Keratinocyte (primary cell): ENCODE measurements at regions not wholly inside any gene's neighbourhood (a gene's known extent, or its start where the extent isn't known, plus 50 kb on each side); places are given as distances from the start of the nearest gene placed in this dataset.

Experiments used
- DNase-seq: peaks from one replicate; pipeline ENCODE4 v3.0.0-alpha.2; 2011; ENCODE audit warnings: low read depth, missing footprints, low spot score
- FAIRE-seq: peaks from 2 replicates; lab custom pipeline; 2011; peaks lifted over from hg19 to GRCh38; lab: Jason Lieb, UNC
- H2AFZ ChIP-seq: 2 replicates; pipeline ENCODE4 v1.6.0; 2012; ENCODE audit warnings: low read length, control low read depth, inconsistent platforms; ENCODE audit not compliant: control insufficient read depth
- H3K27ac ChIP-seq: 2 replicates; pipeline ENCODE4 v1.5.1; 2011; ENCODE audit warnings: low read length; ENCODE audit not compliant: control insufficient read depth, insufficient read depth
- H3K27me3 ChIP-seq: 3 replicates; pipeline ENCODE4 v1.6.0; 2011; ENCODE audit warnings: low read length; ENCODE audit not compliant: control insufficient read depth, insufficient read depth; ENCODE audit errors: extremely low read depth
- H3K36me3 ChIP-seq, 2 experiments: 2 replicates in 1 of 2; 3 replicates in 1 of 2; pipeline ENCODE4 v1.5.1; 2011; ENCODE audit warnings: low read length in 2 of 2, mild to moderate bottlenecking in 1 of 2; ENCODE audit not compliant: control insufficient read depth in 2 of 2, insufficient read depth in 2 of 2; ENCODE audit errors: extremely low read depth in 1 of 2
- H3K4me1 ChIP-seq: 3 replicates; pipeline ENCODE4 v1.5.1; 2011; ENCODE audit warnings: low read length; ENCODE audit not compliant: control insufficient read depth, insufficient read depth; ENCODE audit errors: extremely low read depth
- H3K4me2 ChIP-seq: 3 replicates; pipeline ENCODE4 v1.6.0; 2011; ENCODE audit warnings: low read depth, low read length; ENCODE audit not compliant: control insufficient read depth, insufficient read depth; ENCODE audit errors: extremely low read depth
- H3K4me3 ChIP-seq, 3 experiments: fragments of 200-600 bp in 1 of 3; sonication (generic) in 1 of 3; 2 replicates in 2 of 3; 3 replicates in 1 of 3; pipeline ENCODE4 v1.5.1; 2011 to 2016; ENCODE audit warnings: low read length in 3 of 3, mild to moderate bottlenecking in 3 of 3, control low read depth in 2 of 3, inconsistent platforms in 1 of 3, low read depth in 1 of 3, mixed read lengths in 1 of 3, mixed run types in 1 of 3, moderate library complexity in 1 of 3; ENCODE audit not compliant: control insufficient read depth in 2 of 3, insufficient read depth in 2 of 3; ENCODE audit errors: extremely low read depth in 1 of 3
- H3K79me2 ChIP-seq: 2 replicates; pipeline ENCODE4 v1.6.0; 2012; ENCODE audit warnings: low read length; ENCODE audit not compliant: control insufficient read depth, insufficient read depth
- H3K9ac ChIP-seq: 3 replicates; pipeline ENCODE4 v1.6.0; 2011; ENCODE audit warnings: low read length; ENCODE audit not compliant: control insufficient read depth, insufficient read depth; ENCODE audit errors: extremely low read depth
- H3K9me1 ChIP-seq: 3 replicates; pipeline ENCODE4 v1.6.0; 2011; ENCODE audit warnings: low read length; ENCODE audit not compliant: control insufficient read depth, insufficient read depth; ENCODE audit errors: extremely low read depth
- H3K9me3 ChIP-seq: 2 replicates; pipeline ENCODE4 v1.5.1; 2012; ENCODE audit warnings: low read depth, low read length; ENCODE audit not compliant: control insufficient read depth
- H4K20me1 ChIP-seq: 3 replicates; pipeline ENCODE4 v1.6.0; 2011; ENCODE audit warnings: low read length; ENCODE audit not compliant: control insufficient read depth, insufficient read depth; ENCODE audit errors: extremely low read depth
- EZH2 ChIP-seq: IDR thresholded peaks from one replicate; pipeline ENCODE4 v1.6.1; 2012; ENCODE audit warnings: inconsistent platforms, mild to moderate bottlenecking, low read length, moderate library complexity
- dilution Hi-C: fragments of 300-500 bp; cut with MboI; formaldehyde crosslinking; loops from one replicate; pipeline ENCODE4 v1.7.0; 2020; ENCODE audit warnings: low sequenced_read_pairs; ENCODE audit not compliant: extremely low pct_ligation_motif_present
- TF ChIP-seq, protein P1 (sequence below), 3 experiments: IDR thresholded peaks in 1 of 3; conservative IDR thresholded peaks in 1 of 3; optimal IDR thresholded peaks in 1 of 3; 2 replicates in 2 of 3; 3 replicates in 1 of 3; pipeline versions ENCODE3 to v1.5.1; 2011; ENCODE audit warnings: low read length in 3 of 3, mild to moderate bottlenecking in 3 of 3, moderate library complexity in 2 of 3, control low read depth in 1 of 3, inconsistent platforms in 1 of 3; ENCODE audit not compliant: insufficient read depth in 2 of 3; ENCODE audit errors: extremely low read depth in 1 of 3

GRCh38 chr22:48954781-48955311, 872.8 kb downstream of the BRD1 start:
- Histone ChIP-seq H3K4me3 (no peak overlapping the region), H3K27me3 (no peaks in the 10 kb centered on the region), H3K79me2 (no peaks in the 10 kb centered on the region), H3K27ac (no peak overlapping the region), H4K20me1 (no peaks in the 10 kb centered on the region), H3K9me3 (peaks cover 5% of the 10 kb centered on the region), H3K4me1 (no peaks in the 10 kb centered on the region), H3K9ac (no peak overlapping the region), H3K9me1 (no peaks in the 10 kb centered on the region), H3K36me3 (no peaks in the 10 kb centered on the region), H3K4me2 (no peak overlapping the region), H2AFZ (no peak overlapping the region)
- no peak for DNase-seq
- TF ChIP-seq EZH2 = no peak
- TF ChIP-seq, protein P1, sequence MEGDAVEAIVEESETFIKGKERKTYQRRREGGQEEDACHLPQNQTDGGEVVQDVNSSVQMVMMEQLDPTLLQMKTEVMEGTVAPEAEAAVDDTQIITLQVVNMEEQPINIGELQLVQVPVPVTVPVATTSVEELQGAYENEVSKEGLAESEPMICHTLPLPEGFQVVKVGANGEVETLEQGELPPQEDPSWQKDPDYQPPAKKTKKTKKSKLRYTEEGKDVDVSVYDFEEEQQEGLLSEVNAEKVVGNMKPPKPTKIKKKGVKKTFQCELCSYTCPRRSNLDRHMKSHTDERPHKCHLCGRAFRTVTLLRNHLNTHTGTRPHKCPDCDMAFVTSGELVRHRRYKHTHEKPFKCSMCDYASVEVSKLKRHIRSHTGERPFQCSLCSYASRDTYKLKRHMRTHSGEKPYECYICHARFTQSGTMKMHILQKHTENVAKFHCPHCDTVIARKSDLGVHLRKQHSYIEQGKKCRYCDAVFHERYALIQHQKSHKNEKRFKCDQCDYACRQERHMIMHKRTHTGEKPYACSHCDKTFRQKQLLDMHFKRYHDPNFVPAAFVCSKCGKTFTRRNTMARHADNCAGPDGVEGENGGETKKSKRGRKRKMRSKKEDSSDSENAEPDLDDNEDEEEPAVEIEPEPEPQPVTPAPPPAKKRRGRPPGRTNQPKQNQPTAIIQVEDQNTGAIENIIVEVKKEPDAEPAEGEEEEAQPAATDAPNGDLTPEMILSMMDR (optimal IDR thresholded peaks at IDR 0.05 in 1 of 3, IDR thresholded peaks at IDR 0.05 in 1 of 3, conservative IDR thresholded peaks at IDR 0.05 in 1 of 3; ENCODE audit: extremely low read depth in 1 of 3, insufficient read depth in 2 of 3, low read length in 3 of 3) = no peak
- FAIRE-seq = no peak
- dilution Hi-C loops = no loop called here

DNA sequence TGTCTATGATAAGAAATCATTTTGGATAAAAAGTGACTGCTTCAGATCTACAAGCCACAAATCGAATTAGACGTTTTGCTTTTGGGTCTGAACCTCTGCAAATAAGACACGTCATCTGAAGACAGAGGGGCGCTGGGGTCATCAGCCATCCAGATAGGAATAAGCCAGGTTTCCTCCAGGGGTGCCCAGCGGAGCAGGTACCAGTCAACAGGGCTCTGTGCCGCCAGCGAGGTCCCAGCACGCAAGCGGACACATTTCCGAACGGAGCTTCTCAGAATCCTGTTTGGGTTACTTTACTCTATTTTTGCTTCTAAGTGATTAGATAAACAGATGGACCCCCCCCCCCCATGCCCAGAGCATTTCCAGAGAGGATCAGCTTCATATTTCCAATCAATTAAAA, 873.8 kb downstream of the BRD1 start:
- H3K4me2 ChIP-seq = no peak overlapping the region
- no peaks in the 10 kb centered on the region for H3K4me1 ChIP-seq
- no peaks in the 10 kb centered on the region for H3K36me3 ChIP-seq
- H3K27ac ChIP-seq = no peak overlapping the region
- H2AFZ ChIP-seq = no peak overlapping the region
- no peaks in the 10 kb centered on the region for H3K9me1 ChIP-seq
- DNase-seq (no peak), FAIRE-seq (no peak)
- no peaks in the 10 kb centered on the region for H3K79me2 ChIP-seq
- TF ChIP-seq, protein P1 (optimal IDR thresholded peaks at IDR 0.05 in 1 of 3, IDR thresholded peaks at IDR 0.05 in 1 of 3, conservative IDR thresholded peaks at IDR 0.05 in 1 of 3; ENCODE audit: extremely low read depth in 1 of 3, insufficient read depth in 2 of 3, low read length in 3 of 3) = no peak
- no peak for TF ChIP-seq EZH2
- H4K20me1 ChIP-seq = no peaks in the 10 kb centered on the region
- no peaks in the 10 kb centered on the region for H3K27me3 ChIP-seq
- no peak overlapping the region for H3K9ac ChIP-seq
- H3K9me3 ChIP-seq = peaks cover 7% of the 10 kb centered on the region
- H3K4me3 ChIP-seq = no peak overlapping the region
- dilution Hi-C loops = no loop called here
